ENCODE measurements at regions not wholly inside any gene's neighbourhood (a gene's known extent, or its start where the extent isn't known, plus 50 kb on each side); places are given as distances from the start of the nearest gene placed in this dataset.

- no peaks in the 10 kb centered on the region for H3K4me1 ChIP-seq
- H3K36me3 ChIP-seq = no peaks in the 10 kb centered on the region
- no peak for DNase-seq
- TF ChIP-seq, protein P1, sequence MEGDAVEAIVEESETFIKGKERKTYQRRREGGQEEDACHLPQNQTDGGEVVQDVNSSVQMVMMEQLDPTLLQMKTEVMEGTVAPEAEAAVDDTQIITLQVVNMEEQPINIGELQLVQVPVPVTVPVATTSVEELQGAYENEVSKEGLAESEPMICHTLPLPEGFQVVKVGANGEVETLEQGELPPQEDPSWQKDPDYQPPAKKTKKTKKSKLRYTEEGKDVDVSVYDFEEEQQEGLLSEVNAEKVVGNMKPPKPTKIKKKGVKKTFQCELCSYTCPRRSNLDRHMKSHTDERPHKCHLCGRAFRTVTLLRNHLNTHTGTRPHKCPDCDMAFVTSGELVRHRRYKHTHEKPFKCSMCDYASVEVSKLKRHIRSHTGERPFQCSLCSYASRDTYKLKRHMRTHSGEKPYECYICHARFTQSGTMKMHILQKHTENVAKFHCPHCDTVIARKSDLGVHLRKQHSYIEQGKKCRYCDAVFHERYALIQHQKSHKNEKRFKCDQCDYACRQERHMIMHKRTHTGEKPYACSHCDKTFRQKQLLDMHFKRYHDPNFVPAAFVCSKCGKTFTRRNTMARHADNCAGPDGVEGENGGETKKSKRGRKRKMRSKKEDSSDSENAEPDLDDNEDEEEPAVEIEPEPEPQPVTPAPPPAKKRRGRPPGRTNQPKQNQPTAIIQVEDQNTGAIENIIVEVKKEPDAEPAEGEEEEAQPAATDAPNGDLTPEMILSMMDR (IDR thresholded peaks at IDR 0.05; ENCODE audit: low read depth, low read length) = no peak
- H3K4me3 ChIP-seq (ENCODE audit: low read depth, low read length) = no peak overlapping the region
- H3K9me3 ChIP-seq = no peaks in the 10 kb centered on the region
- H3K27me3 ChIP-seq = no peaks in the 10 kb centered on the region
These were observed 423.0 kb upstream of the CNKSR2 start for GRCh38 chrX:20951016-20951810.

GRCh38 chrX:20947411-20947912 is 426.8 kb upstream of the CNKSR2 start:
- H3K27me3 ChIP-seq = no peaks in the 10 kb centered on the region
- no peaks in the 10 kb centered on the region for H3K36me3 ChIP-seq
- TF ChIP-seq, protein P1 (IDR thresholded peaks at IDR 0.05; ENCODE audit: low read depth, low read length) = no peak
- H3K4me1 ChIP-seq = no peaks in the 10 kb centered on the region
- DNase-seq = no peak
- H3K4me3 ChIP-seq (ENCODE audit: low read depth, low read length) = no peak overlapping the region
- H3K9me3 ChIP-seq = no peaks in the 10 kb centered on the region

DNA sequence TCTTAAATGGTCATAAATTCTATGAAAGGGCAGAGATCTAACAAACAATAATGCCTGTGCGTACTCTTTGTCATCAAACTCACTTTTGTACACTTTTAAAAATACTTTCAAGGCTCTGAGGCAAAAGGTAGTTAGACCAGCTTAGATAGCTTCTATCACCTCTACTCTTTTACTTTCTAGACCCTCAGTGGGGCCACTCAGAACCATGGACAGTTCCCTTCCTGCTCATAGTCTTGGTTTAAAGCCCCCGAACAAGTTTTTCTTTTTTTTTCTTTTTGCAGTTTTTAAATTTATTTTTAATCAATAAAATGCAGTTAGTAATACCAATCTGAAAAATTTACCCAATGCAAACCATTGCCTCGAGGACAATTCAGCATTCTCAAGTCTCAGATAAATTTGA is 460.5 kb upstream of the CNKSR2 start:
- no peaks in the 10 kb centered on the region for H3K27me3 ChIP-seq
- no peak overlapping the region for H3K4me3 ChIP-seq (ENCODE audit: low read depth, low read length)
- no peaks in the 10 kb centered on the region for H3K9me3 ChIP-seq
- H3K4me1 ChIP-seq = no peaks in the 10 kb centered on the region
- no peaks in the 10 kb centered on the region for H3K36me3 ChIP-seq
- TF ChIP-seq, protein P1 (IDR thresholded peaks at IDR 0.05; ENCODE audit: low read depth, low read length) = no peak
- no peak for DNase-seq

- no peaks in the 10 kb centered on the region for H3K4me1 ChIP-seq
- TF ChIP-seq, protein P1 (IDR thresholded peaks at IDR 0.05; ENCODE audit: low read depth, low read length) = no peak
- no peaks in the 10 kb centered on the region for H3K9me3 ChIP-seq
- H3K36me3 ChIP-seq = no peaks in the 10 kb centered on the region
- H3K4me3 ChIP-seq (ENCODE audit: low read depth, low read length) = no peak overlapping the region
- no peaks in the 10 kb centered on the region for H3K27me3 ChIP-seq
- DNase-seq = no peak
These were observed 467.6 kb upstream of the CNKSR2 start for GRCh38 chrX:20906571-20906970.

- Histone ChIP-seq H3K9me3 (no peaks in the 10 kb centered on the region), H3K27me3 (no peaks in the 10 kb centered on the region), H3K4me3 (ENCODE audit: low read depth, low read length) (no peak overlapping the region), H3K36me3 (no peaks in the 10 kb centered on the region), H3K4me1 (no peaks in the 10 kb centered on the region)
- no peak for DNase-seq
- TF ChIP-seq, protein P1 (IDR thresholded peaks at IDR 0.05; ENCODE audit: low read depth, low read length) = no peak
These were observed 489.7 kb upstream of the CNKSR2 start for GRCh38 chrX:20884565-20884964.

DNA sequence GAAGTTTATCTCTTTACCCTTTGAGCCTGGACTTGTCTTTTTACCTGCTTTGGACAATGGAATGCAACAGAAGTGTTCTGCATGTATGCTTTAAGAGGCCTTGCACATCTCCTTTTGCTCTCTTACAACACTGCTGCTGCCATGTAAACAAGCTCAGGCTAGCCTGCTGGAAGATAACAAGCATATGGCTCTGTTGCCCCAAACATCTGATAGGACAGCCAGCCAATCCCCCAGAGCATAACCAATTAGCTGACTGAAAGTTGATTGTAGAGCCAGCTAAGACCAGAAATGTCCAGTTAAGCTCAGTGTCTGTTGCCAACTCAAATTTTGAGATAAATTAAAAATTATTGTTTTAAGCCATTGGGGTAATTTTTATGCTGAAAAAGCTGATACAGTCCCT is 510.6 kb upstream of the CNKSR2 start:
- peak; percentile 64 for DNase-seq
- H3K4me1 ChIP-seq = peaks cover 4% of the 10 kb centered on the region; the same call in 1 of the 2 replicates

More for the DNA sequence above, 510.6 kb upstream of the CNKSR2 start:
- TF ChIP-seq, protein P1 (IDR thresholded peaks at IDR 0.05; ENCODE audit: low read depth, low read length) = no peak
- Histone ChIP-seq H3K27me3 (no peaks in the 10 kb centered on the region), H3K9me3 (no peaks in the 10 kb centered on the region), H3K4me3 (ENCODE audit: low read depth, low read length) (no peak overlapping the region), H3K36me3 (no peaks in the 10 kb centered on the region)
